Activated naive CD4-positive, alpha-beta T cell treated with anti-CD3 and anti-CD28 coated beads, Interleukin-2, amount 50 U/mL, for 72 hours (primary cell): ENCODE measurements at regions not wholly inside any gene's neighbourhood (a gene's known extent, or its start where the extent isn't known, plus 50 kb on each side); places are given as distances from the start of the nearest gene placed in this dataset.

ENCODE experiments used
- ATAC-seq, 2 donors: fragments of 150-1000 bp; cut with Tn5 transposase; 2 replicates each; pipeline ENCODE4 v1.10.0; 2021; ENCODE audit warnings: mild to moderate bottlenecking in 2 of 2, moderate library complexity in 2 of 2
- DNase-seq, 2 donors: peaks; one replicate each; pipeline ENCODE4 v3.0.0; 2021 to 2022; ENCODE audit warnings: low spot score in 2 of 2
- H3K27ac Mint-ChIP-seq, 2 donors: one replicate each; pipeline ENCODE4 v1.8.0; 2022; ENCODE audit warnings: mild to moderate bottlenecking in 2 of 2, mixed read lengths in 2 of 2
- H3K36me3 Mint-ChIP-seq, 2 donors: one replicate each; pipeline ENCODE4 v1.8.0; 2022; ENCODE audit warnings: mixed read lengths in 2 of 2
- H3K9me3 Mint-ChIP-seq, 2 donors: one replicate each; pipeline ENCODE4 v1.8.0; 2022; ENCODE audit warnings: mixed read lengths in 2 of 2

DNA sequence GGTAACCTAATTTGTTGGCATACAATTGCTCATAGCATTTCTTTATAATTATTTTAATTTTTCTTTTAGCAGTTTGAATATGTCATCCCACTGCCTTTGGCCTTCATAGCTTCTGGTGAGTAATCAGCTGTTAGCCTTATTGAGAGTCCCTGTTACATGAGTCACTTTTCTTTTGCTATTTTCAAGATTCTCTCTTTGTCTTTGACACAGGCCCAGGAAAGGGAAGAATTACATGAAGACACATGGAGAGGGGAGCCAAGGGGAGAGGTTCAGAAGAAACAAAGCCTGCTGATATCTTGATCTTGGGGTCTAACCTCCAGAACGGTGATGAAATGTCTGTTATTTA lies 418.2 kb downstream of the METTL15 start:
- ATAC-seq (no peak), DNase-seq (no peak)
- Mint-ChIP-seq H3K36me3 (peaks cover 8 to 13% of the 10 kb centered on the region in 2 donors), H3K27ac (no peak overlapping the region), H3K9me3 (peaks cover 12 to 24% of the 10 kb centered on the region in 2 donors)

DNA sequence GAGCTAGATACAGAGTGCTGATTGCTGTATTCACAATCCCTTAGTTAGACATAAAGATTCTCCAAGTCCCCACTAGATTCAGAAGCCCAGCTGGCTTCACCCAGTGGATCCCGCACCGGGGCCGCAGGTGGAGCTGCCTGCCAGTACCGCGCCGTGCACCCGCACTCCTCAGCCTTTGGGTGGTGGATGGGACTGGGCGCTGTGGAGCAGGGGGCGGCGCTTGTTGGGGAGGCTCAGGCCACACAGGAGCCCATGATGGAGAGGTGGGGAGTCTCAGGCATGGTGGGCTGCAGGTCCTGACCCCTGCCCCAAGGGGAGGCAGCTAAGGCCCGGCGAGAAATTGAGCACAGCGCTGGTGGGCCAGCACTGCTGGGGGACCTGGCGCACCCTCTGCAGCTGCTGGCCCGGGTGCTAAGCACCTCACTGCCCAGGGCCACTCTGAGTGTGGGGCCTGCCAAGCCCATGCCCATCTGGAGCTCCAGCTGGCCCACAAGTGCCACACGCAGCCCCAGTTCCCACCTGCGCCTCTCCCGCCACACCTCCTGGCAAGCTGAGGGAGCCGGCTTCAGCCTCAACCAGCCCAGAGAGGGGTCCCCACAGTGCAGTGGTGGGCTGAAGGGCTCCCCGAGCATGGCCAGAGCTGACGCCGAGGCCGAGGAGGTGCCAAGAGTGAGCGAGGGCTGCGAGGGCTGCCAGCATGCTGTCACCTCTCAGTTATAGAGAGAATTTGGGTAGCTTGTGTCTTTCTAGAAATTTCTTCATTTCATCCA lies 417.6 kb downstream of the METTL15 start:
- no peak for ATAC-seq
- Mint-ChIP-seq H3K36me3 (peaks cover 8 to 13% of the 10 kb centered on the region in 2 donors), H3K9me3 (peaks cover 12 to 24% of the 10 kb centered on the region in 2 donors), H3K27ac (no peak overlapping the region)
- no peak for DNase-seq

DNA sequence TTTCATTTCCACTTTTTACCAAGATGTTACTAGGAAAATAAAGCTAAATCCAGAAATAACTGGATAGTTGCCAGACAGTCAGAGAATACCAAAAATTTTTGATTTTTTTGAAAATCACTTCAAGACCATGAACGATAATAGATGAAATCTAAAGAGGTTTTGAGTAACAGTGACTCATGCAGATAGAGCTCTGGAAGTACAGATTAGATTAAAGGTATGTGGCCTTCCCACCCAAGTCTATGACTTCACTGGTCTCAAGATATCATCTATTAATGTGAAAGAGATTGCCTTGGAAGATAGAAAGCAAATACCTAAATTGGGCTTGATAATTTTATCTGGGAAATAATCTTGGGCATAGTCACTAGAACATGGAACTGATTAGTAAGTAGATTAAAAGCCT lies 415.9 kb downstream of the METTL15 start:
- no peak for ATAC-seq
- Mint-ChIP-seq H3K27ac (no peak overlapping the region), H3K9me3 (peaks cover 12 to 24% of the 10 kb centered on the region in 2 donors), H3K36me3 (peaks cover 8 to 13% of the 10 kb centered on the region in 2 donors)
- no peak for DNase-seq

DNA sequence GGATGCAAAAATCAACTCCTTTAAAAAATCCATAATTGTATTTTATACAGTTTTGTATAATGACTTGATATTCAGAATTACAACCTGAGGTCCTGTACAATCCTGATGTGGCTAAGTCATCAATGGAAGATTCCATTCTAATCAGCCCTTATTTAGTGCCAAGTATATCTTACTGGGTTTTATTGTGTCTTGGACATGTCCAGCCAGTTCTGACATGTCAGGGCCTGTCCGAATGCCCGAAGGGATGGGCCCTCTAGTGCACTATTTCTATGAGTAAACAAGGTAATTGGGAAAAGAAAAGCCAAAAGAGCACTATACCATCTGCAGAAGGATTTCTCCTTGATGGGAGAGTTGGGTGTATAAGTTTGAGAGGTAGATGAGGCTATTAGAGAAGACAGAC lies 412.9 kb downstream of the METTL15 start:
- Mint-ChIP-seq H3K36me3 (peaks cover 6 to 8% of the 10 kb centered on the region in 2 donors), H3K9me3 (peaks cover 8 to 17% of the 10 kb centered on the region in 2 donors), H3K27ac (no peak overlapping the region)
- no peak for ATAC-seq
- no peak for DNase-seq

DNA sequence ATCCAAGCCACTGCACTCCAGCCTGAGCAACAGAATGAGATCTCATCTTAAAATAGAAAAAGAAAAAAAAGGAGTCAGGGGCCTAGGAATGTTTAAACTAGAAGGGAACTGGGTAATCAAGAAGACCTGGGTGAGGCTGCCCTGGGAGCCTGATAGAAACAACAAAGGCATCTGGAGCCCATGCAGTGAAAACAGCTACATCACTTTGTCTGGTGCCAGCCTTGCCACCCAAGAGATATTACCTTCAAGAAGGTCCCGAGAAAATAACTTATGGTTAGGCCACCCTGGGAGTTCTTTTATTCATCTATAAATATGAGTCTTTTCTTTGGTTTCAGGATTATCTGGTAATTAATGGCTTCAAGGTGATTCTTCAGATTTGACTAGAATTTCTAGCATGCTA lies 412.1 kb downstream of the METTL15 start:
- peaks cover 6 to 8% of the 10 kb centered on the region in 2 donors for H3K36me3 Mint-ChIP-seq
- DNase-seq (no peak), ATAC-seq (no peak)
- H3K9me3 Mint-ChIP-seq: peaks cover 5 to 15% of the 10 kb centered on the region in 2 donors
- no peak overlapping the region for H3K27ac Mint-ChIP-seq

DNA sequence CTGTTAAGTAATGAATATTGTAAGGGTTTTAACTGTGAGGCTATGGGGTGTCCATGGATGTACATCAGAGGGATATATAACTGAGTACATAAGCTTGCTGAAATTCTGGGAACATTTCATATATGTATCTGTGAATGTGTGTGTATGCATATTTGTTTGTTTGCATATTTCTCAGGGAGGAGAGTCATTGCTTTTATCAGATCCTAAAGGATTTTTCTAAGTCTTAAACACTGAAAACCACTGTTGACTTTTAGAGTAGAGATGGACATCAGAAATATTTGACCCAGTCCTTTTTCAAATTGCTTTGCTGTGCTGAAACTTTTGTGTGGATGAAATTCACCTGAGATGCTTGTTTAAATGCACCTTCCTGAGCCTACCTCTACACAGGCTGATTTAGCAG lies 410.6 kb downstream of the METTL15 start:
- Mint-ChIP-seq H3K36me3 (no peaks in the 10 kb centered on the region), H3K9me3 (peaks cover 0 to 4% of the 10 kb centered on the region in 2 donors), H3K27ac (no peak overlapping the region)
- no peak for DNase-seq
- ATAC-seq: no peak

DNA sequence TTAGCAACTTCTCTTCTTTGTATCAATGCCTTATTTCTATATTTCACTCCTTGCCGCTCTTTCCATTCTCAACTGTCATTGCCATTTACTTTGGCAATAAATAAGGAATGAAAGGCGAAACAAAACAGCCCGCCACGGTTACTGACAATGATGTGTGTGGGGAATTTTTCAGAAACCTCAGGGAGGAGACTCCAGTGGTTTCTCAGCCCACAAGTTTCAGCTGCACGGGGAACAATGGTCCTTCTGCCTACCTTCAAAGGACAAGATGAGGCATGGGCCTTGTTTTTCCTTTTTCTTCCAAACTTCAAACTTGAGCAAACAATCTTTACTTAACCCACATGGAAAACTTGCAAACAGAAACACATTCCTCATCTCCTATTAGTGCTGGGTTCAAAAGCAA lies 409.4 kb downstream of the METTL15 start:
- Mint-ChIP-seq H3K9me3 (peaks cover 7% of the 10 kb centered on the region in 2 donors), H3K27ac (no peak overlapping the region), H3K36me3 (peaks cover 0 to 8% of the 10 kb centered on the region in 2 donors)
- DNase-seq: no peak
- no peak for ATAC-seq

DNA sequence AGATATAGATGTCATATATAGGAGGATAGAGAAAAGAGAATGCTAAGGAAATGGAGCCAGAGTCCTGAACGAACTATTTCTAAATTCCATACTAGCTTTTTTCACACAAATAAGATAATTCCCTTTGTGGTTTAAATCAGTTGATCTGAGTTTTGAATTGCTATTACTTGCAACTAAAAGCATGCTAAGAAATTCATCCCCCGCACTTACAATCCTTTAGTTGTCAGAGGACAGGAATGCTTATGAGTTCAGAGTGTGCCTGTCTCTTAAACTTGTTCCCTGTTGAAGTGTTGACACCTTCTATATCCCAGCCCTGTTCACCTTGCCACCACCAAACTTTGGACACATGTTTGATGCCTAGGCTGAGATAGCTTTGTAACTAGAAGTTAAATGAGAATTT lies 406.2 kb downstream of the METTL15 start:
- Mint-ChIP-seq H3K9me3 (peaks cover 7% of the 10 kb centered on the region in 2 donors), H3K27ac (no peak overlapping the region), H3K36me3 (peaks cover 0 to 15% of the 10 kb centered on the region in 2 donors)
- no peak for DNase-seq
- no peak for ATAC-seq

DNA sequence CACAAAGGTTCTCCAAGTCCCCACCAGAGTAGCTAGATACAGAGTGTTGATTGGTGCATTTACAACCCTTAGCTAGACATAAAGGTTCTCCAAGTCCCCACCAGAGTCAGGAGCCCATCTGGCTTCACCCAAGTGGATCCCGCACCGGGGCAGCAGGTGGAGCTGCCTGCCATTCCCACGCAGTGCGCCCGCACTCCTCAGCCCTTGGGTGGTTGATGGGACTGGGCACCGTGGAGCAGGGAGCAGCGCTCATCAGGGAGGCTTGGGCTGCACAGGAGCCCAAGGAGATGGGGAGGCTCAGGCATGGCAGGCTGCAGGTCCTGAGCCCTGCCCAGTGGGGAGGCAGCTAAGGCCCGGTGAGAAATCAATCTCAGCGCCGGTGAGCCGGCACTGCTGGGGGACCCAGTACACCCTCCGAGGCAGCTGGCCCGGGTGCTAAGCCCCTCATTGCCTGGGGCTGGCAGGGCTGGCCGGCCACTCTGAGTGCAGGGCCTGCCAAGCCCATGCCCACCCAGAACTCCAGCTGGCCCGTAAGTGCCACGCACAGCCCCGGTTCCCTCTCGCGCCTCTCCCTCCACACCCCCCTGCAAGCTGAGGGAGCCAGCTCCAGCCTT lies 404.1 kb downstream of the METTL15 start:
- Mint-ChIP-seq H3K9me3 (peaks cover 7 to 14% of the 10 kb centered on the region in 2 donors), H3K27ac (no peak overlapping the region), H3K36me3 (peaks cover 0 to 15% of the 10 kb centered on the region in 2 donors)
- DNase-seq: no peak
- no peak for ATAC-seq

DNA sequence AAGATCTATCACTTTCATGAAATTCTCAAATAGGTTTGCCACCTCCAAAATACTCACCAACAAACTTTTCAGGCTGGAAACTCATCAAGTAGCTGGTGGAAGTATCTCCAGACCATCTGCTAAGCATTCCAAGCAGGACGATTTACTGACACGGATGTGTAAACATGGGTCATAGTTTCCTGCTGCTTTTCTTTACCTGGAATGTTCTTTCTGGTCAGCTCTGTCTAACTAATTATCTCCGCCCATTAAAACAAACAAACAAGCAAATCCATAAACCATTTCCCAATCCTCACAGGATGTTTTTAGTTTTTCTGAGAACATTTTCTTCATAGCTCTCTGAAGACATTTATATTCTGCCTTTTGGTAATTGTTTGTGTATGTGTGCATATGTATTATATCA lies 397.0 kb downstream of the METTL15 start:
- DNase-seq (no peak), ATAC-seq (no peak)
- Mint-ChIP-seq H3K9me3 (peaks cover 0 to 7% of the 10 kb centered on the region in 2 donors), H3K27ac (no peak overlapping the region), H3K36me3 (no peaks in the 10 kb centered on the region)

DNA sequence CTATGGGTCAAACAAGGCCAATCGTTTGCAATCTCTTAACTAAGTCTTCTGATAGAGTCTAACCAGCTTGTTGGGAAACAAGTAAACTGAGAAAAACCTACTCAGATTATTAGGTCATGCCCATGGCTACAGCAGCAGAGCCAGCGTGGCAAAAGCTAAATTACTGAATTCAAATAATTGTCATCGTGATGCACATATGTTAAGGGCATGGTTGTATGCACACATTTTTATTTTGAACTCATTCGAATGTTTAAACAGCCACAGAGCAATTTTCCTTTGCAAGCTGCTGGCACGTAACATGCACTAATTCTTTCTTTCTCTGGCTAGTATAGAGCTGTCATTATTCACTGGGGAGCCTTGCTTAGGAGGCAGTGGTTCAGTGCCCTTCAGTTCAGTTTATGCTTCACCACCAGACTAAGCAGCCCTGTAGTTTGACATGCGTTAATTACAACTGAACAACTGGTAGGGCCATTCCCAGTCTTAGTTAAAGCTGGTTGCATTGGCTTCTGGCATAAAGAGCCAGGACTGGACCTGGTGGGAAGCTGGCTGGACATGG lies 396.4 kb downstream of the METTL15 start:
- no peaks in the 10 kb centered on the region for H3K36me3 Mint-ChIP-seq
- no peak overlapping the region for H3K27ac Mint-ChIP-seq
- ATAC-seq: no peak
- no peak for DNase-seq
- peaks cover 0 to 7% of the 10 kb centered on the region in 2 donors for H3K9me3 Mint-ChIP-seq

DNA sequence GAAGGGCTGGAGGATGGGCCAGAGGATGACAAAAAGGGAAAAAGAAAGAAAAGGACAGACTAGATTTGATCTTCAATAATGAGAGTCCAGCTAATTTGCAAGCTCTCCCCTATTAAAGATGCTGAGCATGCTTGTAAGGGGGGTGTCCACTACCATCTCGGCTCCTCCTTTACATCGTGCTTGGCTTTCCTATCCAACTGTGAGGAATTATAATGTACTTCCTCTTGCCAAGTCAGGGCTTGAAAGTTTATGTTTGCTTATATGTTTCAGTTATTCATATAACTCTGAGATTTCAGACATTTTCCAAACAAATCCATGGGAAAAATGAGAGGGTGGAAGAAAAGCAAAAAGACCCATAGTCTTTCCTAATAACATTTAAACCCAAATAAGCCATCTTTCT lies 387.1 kb downstream of the METTL15 start:
- DNase-seq (no peak), ATAC-seq (no peak)
- H3K27ac Mint-ChIP-seq: no peak overlapping the region
- H3K9me3 Mint-ChIP-seq: no peaks in the 10 kb centered on the region
- no peaks in the 10 kb centered on the region for H3K36me3 Mint-ChIP-seq

DNA sequence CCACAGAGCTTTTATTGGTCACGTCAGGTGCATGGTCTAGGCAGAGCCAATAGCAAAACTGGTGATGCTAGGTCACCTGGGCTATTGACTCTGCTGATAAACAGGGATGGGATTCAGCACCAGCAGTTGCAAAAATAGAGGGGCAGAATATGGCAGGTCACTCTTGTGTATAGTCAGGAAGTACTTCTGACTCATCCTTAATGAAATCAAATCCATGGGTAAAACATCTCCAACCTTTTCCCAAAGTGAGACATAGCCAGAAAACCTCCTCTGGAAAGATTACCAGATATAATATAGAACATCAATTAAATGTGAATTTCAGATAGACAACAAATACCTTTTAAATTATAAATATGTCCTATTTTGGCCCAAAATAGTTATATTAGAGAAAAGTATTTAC lies 383.2 kb downstream of the METTL15 start:
- no peaks in the 10 kb centered on the region for H3K9me3 Mint-ChIP-seq
- no peaks in the 10 kb centered on the region for H3K36me3 Mint-ChIP-seq
- DNase-seq (no peak), ATAC-seq (no peak)
- no peak overlapping the region for H3K27ac Mint-ChIP-seq

DNA sequence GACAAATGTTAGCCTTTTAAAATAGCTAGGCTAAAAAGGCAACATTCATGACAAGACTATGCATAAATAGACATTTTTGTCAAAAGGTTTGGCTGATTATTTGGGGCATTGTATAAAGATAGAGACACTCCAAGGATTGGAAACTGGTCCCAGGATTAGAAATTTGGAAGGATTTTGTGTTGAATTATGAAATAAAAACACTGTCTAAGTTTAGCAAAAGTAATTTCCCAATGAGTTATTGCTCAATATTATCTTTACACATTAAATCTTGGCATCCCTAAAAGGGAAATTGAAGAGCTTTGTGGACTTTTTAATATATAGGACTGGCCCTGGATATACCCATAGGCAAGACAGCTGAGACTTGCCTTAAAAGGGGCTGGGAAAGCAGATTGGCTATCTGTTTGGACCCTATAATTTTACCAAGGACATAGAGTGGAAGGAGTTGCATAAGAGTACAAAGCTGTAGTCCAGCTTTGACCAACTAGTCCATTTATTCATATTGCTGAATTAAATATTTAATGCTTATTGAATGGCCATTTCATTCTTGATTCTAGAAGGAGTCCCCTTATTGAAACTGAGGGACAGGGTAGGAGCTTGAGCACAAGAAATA lies 382.7 kb downstream of the METTL15 start:
- ATAC-seq (no peak), DNase-seq (no peak)
- Mint-ChIP-seq H3K9me3 (no peaks in the 10 kb centered on the region), H3K27ac (no peak overlapping the region), H3K36me3 (no peaks in the 10 kb centered on the region)

DNA sequence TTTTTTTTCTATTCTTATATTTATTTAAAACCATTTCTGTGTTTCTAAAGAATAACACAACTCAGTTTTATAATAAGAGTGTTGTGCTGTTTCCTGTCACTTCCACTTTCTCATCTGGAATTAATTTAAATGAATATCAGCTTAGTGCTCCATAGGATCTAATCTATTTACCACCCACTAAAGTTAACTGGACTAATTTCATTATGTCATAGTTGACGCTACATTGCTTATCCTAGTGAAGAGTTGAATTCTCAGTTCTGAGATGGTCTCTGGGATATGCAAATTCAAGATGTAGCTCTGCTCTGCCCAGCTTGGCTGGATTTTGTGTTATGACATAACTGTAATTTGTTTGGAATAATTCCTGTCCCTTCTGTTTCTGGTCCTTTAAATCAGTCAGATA lies 380.1 kb downstream of the METTL15 start:
- no peaks in the 10 kb centered on the region for H3K36me3 Mint-ChIP-seq
- DNase-seq (no peak), ATAC-seq (no peak)
- H3K9me3 Mint-ChIP-seq: no peaks in the 10 kb centered on the region
- no peak overlapping the region for H3K27ac Mint-ChIP-seq

DNA sequence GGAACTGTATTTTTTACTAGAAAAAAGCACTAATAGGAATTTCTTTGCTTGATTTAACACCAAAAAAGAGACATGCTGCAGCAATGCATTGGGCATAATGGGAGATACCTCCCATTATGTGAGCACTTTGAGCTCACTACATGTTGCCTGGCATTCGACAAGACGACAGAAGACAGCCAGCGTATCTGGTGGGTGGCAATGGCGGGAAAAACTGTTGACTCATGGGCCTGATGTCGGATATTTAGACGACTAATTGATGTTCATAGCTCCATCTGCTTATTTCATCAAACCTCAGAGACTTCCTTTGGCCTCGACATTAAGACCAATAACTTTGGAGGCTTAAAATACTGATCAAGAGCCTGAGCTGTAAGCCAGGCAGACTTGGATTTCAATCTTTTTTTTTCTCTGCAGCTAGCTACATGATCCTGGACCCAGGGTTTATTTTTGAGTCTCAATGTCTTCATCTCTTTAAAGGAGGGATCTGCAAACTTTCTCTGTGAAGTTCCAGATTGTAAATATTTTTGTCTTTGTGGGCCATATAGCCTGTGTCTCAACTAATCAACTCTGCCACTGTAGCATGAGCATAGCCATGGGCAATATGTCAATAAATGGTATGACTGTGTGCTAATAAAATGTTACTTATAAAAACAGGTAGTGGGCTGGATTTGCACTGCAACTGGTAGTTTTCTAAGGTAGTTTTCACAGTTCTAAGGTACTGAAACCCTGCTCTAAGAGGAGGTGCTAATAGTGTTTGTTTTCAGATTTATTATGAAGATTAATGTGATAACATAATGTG lies 375.1 kb downstream of the METTL15 start:
- no peak for ATAC-seq
- no peak for DNase-seq

DNA sequence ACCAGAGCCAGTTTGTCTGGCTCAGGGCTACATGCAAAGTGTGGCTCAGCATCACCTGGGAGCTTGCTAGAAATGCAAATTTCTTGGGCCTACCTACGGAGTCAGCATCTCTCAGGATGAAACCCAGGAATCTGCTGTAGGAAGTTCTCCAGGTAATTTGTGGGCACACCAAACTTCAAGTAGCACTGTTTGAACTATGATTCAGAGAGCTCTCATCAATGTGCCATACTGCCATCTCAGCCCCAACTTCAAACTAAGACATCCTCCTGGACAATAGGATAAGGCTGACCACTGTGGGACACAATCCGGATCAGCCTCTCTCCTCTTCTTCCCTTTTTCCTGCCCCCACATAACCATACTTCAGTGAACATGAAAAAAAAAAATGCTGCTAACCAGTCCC lies 374.5 kb downstream of the METTL15 start:
- H3K9me3 Mint-ChIP-seq: no peaks in the 10 kb centered on the region
- H3K27ac Mint-ChIP-seq: no peak overlapping the region
- ATAC-seq (no peak), DNase-seq (no peak)
- H3K36me3 Mint-ChIP-seq: no peaks in the 10 kb centered on the region

More for the DNA sequence above, 375.1 kb downstream of the METTL15 start:
- no peaks in the 10 kb centered on the region for H3K9me3 Mint-ChIP-seq
- no peak overlapping the region for H3K27ac Mint-ChIP-seq
- no peaks in the 10 kb centered on the region for H3K36me3 Mint-ChIP-seq
